DND-41 (cell line): ENCODE measurements at regions not wholly inside any gene's neighbourhood (a gene's known extent, or its start where the extent isn't known, plus 50 kb on each side); places are given as distances from the start of the nearest gene placed in this dataset.

ENCODE experiments used
- ATAC-seq: fragments of 200-7000 bp; cut with Tn5 transposase; 3 replicates; pipeline ENCODE4 v1.9.1; 2021; ENCODE audit warnings: low read depth; ENCODE audit not compliant: insufficient read depth
- DNase-seq: peaks from one replicate; pipeline ENCODE4 v3.0.0-alpha.2; 2020
- H2AFZ ChIP-seq: 2 replicates; pipeline ENCODE4 v1.6.0; 2012; ENCODE audit warnings: low read depth, low read length
- H3K27ac ChIP-seq: 2 replicates; pipeline ENCODE4 v1.5.1; 2012; ENCODE audit warnings: low read length, inconsistent platforms
- H3K27me3 ChIP-seq: fragments of 200-600 bp; sonication (generic); 2 replicates; pipeline ENCODE4 v1.6.0; 2012; ENCODE audit warnings: low read length, mild to moderate bottlenecking, inconsistent platforms; ENCODE audit not compliant: insufficient read depth, poor library complexity
- H3K36me3 ChIP-seq: 2 replicates; pipeline ENCODE4 v1.5.1; 2012; ENCODE audit warnings: low read length, inconsistent platforms; ENCODE audit not compliant: insufficient read depth
- H3K4me1 ChIP-seq: 2 replicates; pipeline ENCODE4 v1.5.1; 2012; ENCODE audit warnings: mild to moderate bottlenecking, low read length; ENCODE audit not compliant: insufficient read depth
- H3K4me2 ChIP-seq: 2 replicates; pipeline ENCODE4 v1.6.0; 2012; ENCODE audit warnings: mild to moderate bottlenecking, moderate library complexity, low read length, inconsistent platforms; ENCODE audit not compliant: insufficient read depth
- H3K4me3 ChIP-seq, 2 experiments: fragments of 200-600 bp in 1 of 2; shearing (Covaris generic) in 1 of 2; 2 replicates each; pipeline ENCODE4 v1.5.1; 2012 to 2016; ENCODE audit warnings: inconsistent platforms in 2 of 2, low read length in 2 of 2, mild to moderate bottlenecking in 2 of 2, low read depth in 1 of 2, moderate library complexity in 1 of 2
- H3K79me2 ChIP-seq: 2 replicates; pipeline ENCODE4 v1.6.0; 2012; ENCODE audit warnings: low read length, inconsistent platforms; ENCODE audit not compliant: insufficient read depth
- H3K9ac ChIP-seq: 2 replicates; pipeline ENCODE4 v1.6.0; 2012; ENCODE audit warnings: low read depth, mild to moderate bottlenecking, inconsistent platforms, low read length, moderate library complexity
- H3K9me3 ChIP-seq: 2 replicates; pipeline ENCODE4 v1.5.1; 2012; ENCODE audit warnings: low read length, moderate library complexity, mild to moderate bottlenecking, inconsistent platforms; ENCODE audit not compliant: insufficient read depth, severe bottlenecking
- H4K20me1 ChIP-seq: 2 replicates; pipeline ENCODE4 v1.6.0; 2012; ENCODE audit warnings: low read length; ENCODE audit not compliant: insufficient read depth
- EZH2 ChIP-seq: IDR thresholded peaks from 3 replicates; pipeline ENCODE4 v1.6.1; 2012; ENCODE audit warnings: borderline replicate concordance, low read depth, mild to moderate bottlenecking, moderate library complexity, low read length, inconsistent platforms; ENCODE audit not compliant: severe bottlenecking
- TF ChIP-seq, protein P1 (sequence below): IDR thresholded peaks from 2 replicates; pipeline ENCODE4 v1.5.1; 2012; ENCODE audit warnings: borderline replicate concordance, low read length, moderate library complexity, mild to moderate bottlenecking; ENCODE audit not compliant: poor library complexity, severe bottlenecking; ENCODE audit errors: extremely low read depth

DNA sequence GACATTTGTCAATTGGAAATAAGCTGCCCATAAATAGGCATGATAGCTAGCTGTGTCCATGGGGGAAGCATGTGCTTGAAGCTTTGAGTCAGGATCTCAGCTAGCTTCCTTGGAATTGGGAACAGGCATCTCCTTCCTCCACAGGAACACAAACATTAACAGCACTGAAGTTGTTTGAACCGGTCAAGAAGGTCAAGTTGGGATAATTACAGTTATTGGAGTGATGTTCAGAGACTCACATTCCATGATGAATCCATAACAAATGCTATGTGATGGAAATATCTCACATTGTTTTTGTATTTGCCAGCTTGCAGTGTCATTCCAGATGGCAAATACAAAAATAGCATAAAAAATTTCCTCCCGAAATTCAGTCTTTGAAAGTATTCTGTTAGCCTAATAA lies 347.6 kb upstream of the SMIM21 start:
- Histone ChIP-seq H3K79me2 (no peaks in the 10 kb centered on the region), H3K27ac (no peak overlapping the region), H3K4me2 (no peak overlapping the region), H4K20me1 (no peaks in the 10 kb centered on the region), H3K9me3 (no peaks in the 10 kb centered on the region), H3K9ac (no peak overlapping the region), H3K4me3 (no peak overlapping the region), H2AFZ (no peak overlapping the region), H3K36me3 (no peaks in the 10 kb centered on the region), H3K27me3 (peaks cover 12% of the 10 kb centered on the region), H3K4me1 (no peaks in the 10 kb centered on the region)
- ATAC-seq (no peak), DNase-seq (no peak)
- TF ChIP-seq, protein P1, sequence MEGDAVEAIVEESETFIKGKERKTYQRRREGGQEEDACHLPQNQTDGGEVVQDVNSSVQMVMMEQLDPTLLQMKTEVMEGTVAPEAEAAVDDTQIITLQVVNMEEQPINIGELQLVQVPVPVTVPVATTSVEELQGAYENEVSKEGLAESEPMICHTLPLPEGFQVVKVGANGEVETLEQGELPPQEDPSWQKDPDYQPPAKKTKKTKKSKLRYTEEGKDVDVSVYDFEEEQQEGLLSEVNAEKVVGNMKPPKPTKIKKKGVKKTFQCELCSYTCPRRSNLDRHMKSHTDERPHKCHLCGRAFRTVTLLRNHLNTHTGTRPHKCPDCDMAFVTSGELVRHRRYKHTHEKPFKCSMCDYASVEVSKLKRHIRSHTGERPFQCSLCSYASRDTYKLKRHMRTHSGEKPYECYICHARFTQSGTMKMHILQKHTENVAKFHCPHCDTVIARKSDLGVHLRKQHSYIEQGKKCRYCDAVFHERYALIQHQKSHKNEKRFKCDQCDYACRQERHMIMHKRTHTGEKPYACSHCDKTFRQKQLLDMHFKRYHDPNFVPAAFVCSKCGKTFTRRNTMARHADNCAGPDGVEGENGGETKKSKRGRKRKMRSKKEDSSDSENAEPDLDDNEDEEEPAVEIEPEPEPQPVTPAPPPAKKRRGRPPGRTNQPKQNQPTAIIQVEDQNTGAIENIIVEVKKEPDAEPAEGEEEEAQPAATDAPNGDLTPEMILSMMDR = no peak
- no peak for TF ChIP-seq EZH2

DNA sequence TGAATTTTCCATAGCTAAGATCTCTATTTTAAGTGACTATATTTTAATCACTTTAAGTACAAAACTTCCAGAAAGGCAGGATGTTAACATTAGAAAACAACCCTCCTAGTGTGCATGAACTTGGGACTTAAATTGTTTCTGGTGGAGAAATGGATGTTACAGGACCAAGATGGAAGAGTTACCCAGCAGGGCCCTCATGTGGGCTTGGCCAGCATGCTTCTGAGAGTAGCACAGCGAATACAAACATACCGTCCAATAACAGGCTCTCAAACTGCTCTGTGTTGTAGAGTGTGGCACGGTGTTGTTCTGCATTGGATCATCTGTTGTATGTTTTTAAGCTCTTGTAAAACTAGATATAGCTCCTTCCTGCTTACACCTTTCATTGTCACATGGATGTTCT lies 346.1 kb upstream of the SMIM21 start:
- DNase-seq (no peak), ATAC-seq (no peak)
- no peak overlapping the region for H3K9ac ChIP-seq
- no peaks in the 10 kb centered on the region for H3K9me3 ChIP-seq
- no peak overlapping the region for H3K4me3 ChIP-seq
- H3K27ac ChIP-seq = no peak overlapping the region
- H3K4me1 ChIP-seq = no peaks in the 10 kb centered on the region
- H3K27me3 ChIP-seq = peaks cover 6% of the 10 kb centered on the region
- no peaks in the 10 kb centered on the region for H3K79me2 ChIP-seq
- no peak overlapping the region for H3K4me2 ChIP-seq
- TF ChIP-seq, protein P1 = no peak
- TF ChIP-seq EZH2 = no peak
- no peaks in the 10 kb centered on the region for H4K20me1 ChIP-seq
- no peak overlapping the region for H2AFZ ChIP-seq
- H3K36me3 ChIP-seq = no peaks in the 10 kb centered on the region

DNA sequence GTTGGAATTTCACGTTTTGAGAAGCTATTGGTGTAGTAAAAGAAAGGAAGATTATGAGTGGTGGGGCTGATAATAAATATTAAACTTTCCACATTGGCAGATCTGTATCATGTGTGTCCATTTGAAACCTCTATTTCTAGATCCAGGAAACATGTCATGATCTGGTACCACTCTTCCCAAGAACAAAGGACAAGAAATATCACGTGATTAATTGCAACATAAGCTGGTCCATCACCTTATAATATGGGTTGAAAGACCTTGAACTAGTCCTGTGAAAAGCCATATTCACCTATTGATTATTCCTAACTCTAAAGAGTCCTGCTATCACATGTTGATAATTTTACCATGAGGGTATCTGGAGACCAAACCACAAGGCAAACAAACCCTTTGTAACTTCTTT lies 335.3 kb upstream of the SMIM21 start:
- Histone ChIP-seq H3K4me2 (no peak overlapping the region), H3K4me1 (no peaks in the 10 kb centered on the region), H3K4me3 (no peak overlapping the region), H3K36me3 (no peaks in the 10 kb centered on the region), H3K9me3 (no peaks in the 10 kb centered on the region), H2AFZ (no peak overlapping the region), H3K27me3 (no peaks in the 10 kb centered on the region), H3K9ac (no peak overlapping the region), H3K27ac (no peak overlapping the region), H3K79me2 (no peaks in the 10 kb centered on the region), H4K20me1 (no peaks in the 10 kb centered on the region)
- DNase-seq = no peak
- no peak for ATAC-seq
- TF ChIP-seq, protein P1 = no peak
- TF ChIP-seq EZH2 = no peak

DNA sequence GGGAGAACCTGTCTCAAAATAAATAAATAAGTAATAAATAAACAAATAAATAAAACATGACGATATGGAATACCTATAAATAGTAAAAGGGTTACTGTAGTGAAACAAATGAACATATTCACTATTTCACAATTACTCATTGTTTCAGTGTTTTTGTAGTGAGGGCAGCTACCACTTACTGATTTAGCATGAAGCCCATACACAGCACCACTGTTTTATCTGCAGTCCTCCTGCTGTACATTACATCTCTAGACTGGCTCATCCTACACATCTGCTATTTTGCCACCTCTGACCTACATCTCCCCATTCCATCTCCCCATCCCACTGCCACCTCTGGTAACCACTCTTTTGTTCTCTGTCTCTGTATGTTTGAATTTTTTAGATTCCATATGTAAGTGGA lies 332.7 kb upstream of the SMIM21 start:
- Histone ChIP-seq H3K4me3 (no peak overlapping the region), H3K79me2 (no peaks in the 10 kb centered on the region), H3K9ac (no peak overlapping the region), H3K27ac (no peak overlapping the region), H2AFZ (no peak overlapping the region), H4K20me1 (no peaks in the 10 kb centered on the region), H3K4me2 (no peak overlapping the region), H3K36me3 (no peaks in the 10 kb centered on the region), H3K4me1 (no peaks in the 10 kb centered on the region), H3K9me3 (no peaks in the 10 kb centered on the region), H3K27me3 (no peaks in the 10 kb centered on the region)
- DNase-seq (no peak), ATAC-seq (no peak)
- TF ChIP-seq, protein P1 = no peak
- TF ChIP-seq EZH2 = no peak
